Upper lobe of left lung (tissue), 4 donors: ENCODE measurements at regions not wholly inside any gene's neighbourhood (a gene's known extent, or its start where the extent isn't known, plus 50 kb on each side); places are given as distances from the start of the nearest gene placed in this dataset.

Source experiments
- EP300 ChIP-seq, 4 donors: sonication (generic); formaldehyde crosslinking; IDR thresholded peaks; one replicate each; pipeline ENCODE4 v1.5.1; 2017; ENCODE audit warnings: antibody characterized with exemption in 4 of 4, control low read depth in 2 of 4
- POLR2A ChIP-seq, 4 donors: fragments of 450-650 bp; IDR thresholded peaks; one replicate each; pipeline ENCODE4 v1.5.1; 2016 to 2017; ENCODE audit warnings: antibody characterized with exemption in 4 of 4, mild to moderate bottlenecking in 2 of 4
- TF ChIP-seq, protein P1 (sequence below), 6 experiments: fragments of 450-650 bp in 4 of 6; fragments of 200-600 bp in 2 of 6; sonication (generic) in 2 of 6; IDR thresholded peaks; one replicate each; pipeline ENCODE4 v1.5.1; 2016 to 2019; ENCODE audit warnings: antibody characterized with exemption in 6 of 6

DNA sequence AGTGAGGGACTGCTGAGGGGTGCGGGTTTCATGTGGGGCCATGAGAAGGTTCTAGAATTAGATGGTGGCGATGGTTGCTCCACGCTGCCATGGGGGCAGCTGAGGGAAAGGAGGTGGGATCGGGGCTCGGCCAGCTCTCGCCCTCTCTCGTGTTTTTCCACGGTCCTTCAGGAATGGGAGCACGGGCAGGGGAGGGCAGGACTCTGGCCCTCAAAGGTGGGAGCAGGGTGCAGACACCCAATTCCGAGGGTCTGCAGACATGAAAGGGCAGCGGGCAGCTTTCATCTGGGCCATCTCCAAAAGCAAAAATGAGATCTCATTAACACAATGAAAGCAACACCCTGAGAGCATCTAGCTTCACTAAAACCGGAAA lies 53.4 kb upstream of the SALL3 start:
- TF ChIP-seq, protein P1, sequence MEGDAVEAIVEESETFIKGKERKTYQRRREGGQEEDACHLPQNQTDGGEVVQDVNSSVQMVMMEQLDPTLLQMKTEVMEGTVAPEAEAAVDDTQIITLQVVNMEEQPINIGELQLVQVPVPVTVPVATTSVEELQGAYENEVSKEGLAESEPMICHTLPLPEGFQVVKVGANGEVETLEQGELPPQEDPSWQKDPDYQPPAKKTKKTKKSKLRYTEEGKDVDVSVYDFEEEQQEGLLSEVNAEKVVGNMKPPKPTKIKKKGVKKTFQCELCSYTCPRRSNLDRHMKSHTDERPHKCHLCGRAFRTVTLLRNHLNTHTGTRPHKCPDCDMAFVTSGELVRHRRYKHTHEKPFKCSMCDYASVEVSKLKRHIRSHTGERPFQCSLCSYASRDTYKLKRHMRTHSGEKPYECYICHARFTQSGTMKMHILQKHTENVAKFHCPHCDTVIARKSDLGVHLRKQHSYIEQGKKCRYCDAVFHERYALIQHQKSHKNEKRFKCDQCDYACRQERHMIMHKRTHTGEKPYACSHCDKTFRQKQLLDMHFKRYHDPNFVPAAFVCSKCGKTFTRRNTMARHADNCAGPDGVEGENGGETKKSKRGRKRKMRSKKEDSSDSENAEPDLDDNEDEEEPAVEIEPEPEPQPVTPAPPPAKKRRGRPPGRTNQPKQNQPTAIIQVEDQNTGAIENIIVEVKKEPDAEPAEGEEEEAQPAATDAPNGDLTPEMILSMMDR (IDR thresholded peaks at IDR 0.05) = no peak
- TF ChIP-seq POLR2A (IDR thresholded peaks at IDR 0.05) (no peak), EP300 (IDR thresholded peaks at IDR 0.05) (no peak)
